Activated B cell treated with CpG ODN at 0.5 μM for 24 hours (primary cell): ENCODE measurements at regions not wholly inside any gene's neighbourhood (a gene's known extent, or its start where the extent isn't known, plus 50 kb on each side); places are given as distances from the start of the nearest gene placed in this dataset.

ENCODE experiments used
- ATAC-seq: fragments of 200-7000 bp; cut with Tn5 transposase; one replicate; pipeline ENCODE4 v1.10.0; 2021; ENCODE audit warnings: low read depth, mild to moderate bottlenecking, moderate library complexity
- CTCF ChIA-PET: fragments of 350-600 bp; sonication (Branson Sonifier 250); formaldehyde crosslinking; loops from one replicate; lab custom pipeline; 2021; ENCODE audit warnings: antibody characterized with exemption; lab: Charles Lee
- POLR2A ChIA-PET: fragments of 350-600 bp; sonication (Branson Sonifier 250); formaldehyde crosslinking; loops from one replicate; lab custom pipeline; 2021; ENCODE audit warnings: antibody characterized with exemption; lab: Charles Lee
- DNase-seq: peaks from one replicate; pipeline ENCODE4 v3.0.0; 2022
- H3K27ac Mint-ChIP-seq: one replicate; pipeline ENCODE4 v1.8.0; 2020; ENCODE audit warnings: mixed read lengths
- H3K27me3 Mint-ChIP-seq: one replicate; pipeline ENCODE4 v1.8.0; 2021; ENCODE audit warnings: mixed read lengths
- H3K36me3 Mint-ChIP-seq: one replicate; pipeline ENCODE4 v1.8.0; 2021; ENCODE audit warnings: low read depth, mixed read lengths
- H3K4me1 Mint-ChIP-seq: one replicate; pipeline ENCODE4 v1.8.0; 2021; ENCODE audit warnings: mixed read lengths
- H3K4me3 Mint-ChIP-seq: one replicate; pipeline ENCODE4 v1.8.0; 2020; ENCODE audit warnings: mild to moderate bottlenecking, mixed read lengths
- H3K9me3 Mint-ChIP-seq: one replicate; pipeline ENCODE4 v1.8.0; 2020; ENCODE audit warnings: mixed read lengths
- CTCF ChIP-seq: fragments of 200-600 bp; IDR thresholded peaks from one replicate; pipeline ENCODE4 v1.8.0; 2022; ENCODE audit warnings: antibody characterized with exemption, mild to moderate bottlenecking
- intact Hi-C: fragments of 100-400 bp; cut with micrococcal nuclease; formaldehyde crosslinking; loops from one replicate; pipeline ENCODE4 v1.15.1; 2024

- Mint-ChIP-seq H3K4me3 (no peak overlapping the region), H3K4me1 (no peaks in the 10 kb centered on the region), H3K9me3 (peaks cover 3% of the 10 kb centered on the region), H3K27ac (no peak overlapping the region), H3K27me3 (no peaks in the 10 kb centered on the region), H3K36me3 (no peaks in the 10 kb centered on the region)
- ChIA-PET CTCF (no interaction called here), POLR2A (no interaction called here)
- no peak for TF ChIP-seq CTCF
- DNase-seq (no peak), ATAC-seq (no peak)
- intact Hi-C loops, result no loop called here
Measured at GRCh38 chr13:34085204-34085603, 267.3 kb downstream of the RFC3 start.

DNA sequence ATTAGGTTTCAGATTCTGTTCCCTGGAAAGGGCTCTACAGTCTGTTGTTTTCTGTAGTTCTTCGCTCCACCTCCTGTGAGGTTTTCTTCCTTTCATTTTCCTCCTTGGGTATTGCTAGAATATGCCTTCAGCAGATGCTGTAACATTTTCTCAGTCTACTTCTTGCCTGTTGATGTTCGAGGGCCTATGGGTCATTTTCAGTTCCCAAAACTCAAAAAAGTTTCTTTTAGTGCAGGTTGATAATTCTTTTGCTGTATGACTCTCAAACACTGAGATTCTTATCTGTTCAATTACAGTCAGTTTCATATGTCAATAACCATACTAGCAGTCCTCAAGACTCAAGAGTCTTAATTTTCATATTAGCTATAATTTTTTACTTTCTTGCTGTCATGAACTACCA is 268.3 kb downstream of the RFC3 start:
- ATAC-seq, result no peak
- peaks cover 3% of the 10 kb centered on the region for H3K9me3 Mint-ChIP-seq
- intact Hi-C loops, result no loop called here
- TF ChIP-seq CTCF, result no peak
- ChIA-PET POLR2A (no interaction called here), CTCF (no interaction called here)
- no peaks in the 10 kb centered on the region for H3K4me1 Mint-ChIP-seq
- DNase-seq, result no peak
- H3K27me3 Mint-ChIP-seq, result no peaks in the 10 kb centered on the region
- H3K36me3 Mint-ChIP-seq, result no peaks in the 10 kb centered on the region
- H3K27ac Mint-ChIP-seq, result no peak overlapping the region
- H3K4me3 Mint-ChIP-seq, result no peak overlapping the region

DNA sequence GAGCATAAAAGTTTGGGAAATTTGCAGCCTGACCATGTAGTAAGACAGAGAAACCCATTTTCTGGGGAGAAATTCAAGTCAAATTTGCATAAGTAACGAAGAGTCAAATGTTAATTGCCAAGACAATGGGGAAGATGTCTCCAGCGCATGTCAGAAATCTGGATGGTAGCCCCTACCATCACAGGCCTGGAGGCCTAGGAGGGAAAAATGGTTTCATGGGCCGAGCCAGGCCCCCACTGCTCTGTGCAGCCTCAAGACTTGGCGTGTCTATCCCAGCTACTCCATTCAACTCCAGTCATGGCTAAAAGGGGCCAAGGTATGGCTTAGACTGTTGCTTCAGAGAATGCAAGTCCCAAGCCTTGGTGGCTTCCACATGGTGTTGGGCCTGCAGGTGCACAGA is 269.8 kb downstream of the RFC3 start:
- no peaks in the 10 kb centered on the region for H3K27me3 Mint-ChIP-seq
- POLR2A ChIA-PET, result no interaction called here

GRCh38 chr13:34103854-34104253 is 285.9 kb downstream of the RFC3 start:
- Mint-ChIP-seq H3K4me1 (no peaks in the 10 kb centered on the region), H3K27me3 (peaks cover 4% of the 10 kb centered on the region), H3K36me3 (no peaks in the 10 kb centered on the region), H3K27ac (no peak overlapping the region), H3K4me3 (no peak overlapping the region), H3K9me3 (no peaks in the 10 kb centered on the region)
- POLR2A ChIA-PET, result no interaction called here
- CTCF ChIA-PET, result no interaction called here
- DNase-seq (no peak), ATAC-seq (no peak)
- no peak for TF ChIP-seq CTCF
- intact Hi-C loops, result no loop called here

More for the DNA sequence above, 269.8 kb downstream of the RFC3 start:
- DNase-seq (no peak), ATAC-seq (no peak)
- peaks cover 3% of the 10 kb centered on the region for H3K9me3 Mint-ChIP-seq
- no peaks in the 10 kb centered on the region for H3K4me1 Mint-ChIP-seq
- CTCF ChIA-PET, result no interaction called here
- intact Hi-C loops, result no loop called here
- no peaks in the 10 kb centered on the region for H3K36me3 Mint-ChIP-seq
- TF ChIP-seq CTCF, result no peak
- no peak overlapping the region for H3K27ac Mint-ChIP-seq
- H3K4me3 Mint-ChIP-seq, result no peak overlapping the region

- CTCF ChIA-PET, result no interaction called here
- intact Hi-C loops, result no loop called here
- no peaks in the 10 kb centered on the region for H3K4me1 Mint-ChIP-seq
- DNase-seq (no peak), ATAC-seq (no peak)
- peaks cover 4% of the 10 kb centered on the region for H3K27me3 Mint-ChIP-seq
- H3K36me3 Mint-ChIP-seq, result no peaks in the 10 kb centered on the region
- POLR2A ChIA-PET, result no interaction called here
- peaks cover 5% of the 10 kb centered on the region for H3K9me3 Mint-ChIP-seq
- no peak overlapping the region for H3K4me3 Mint-ChIP-seq
- H3K27ac Mint-ChIP-seq, result no peak overlapping the region
- no peak for TF ChIP-seq CTCF
Measured at GRCh38 chr13:34104853-34105252, 286.9 kb downstream of the RFC3 start.
